ENCODE measurements at regions not wholly inside any gene's neighbourhood (a gene's known extent, or its start where the extent isn't known, plus 50 kb on each side); places are given as distances from the start of the nearest gene placed in this dataset.
"Not testable (repeated sequence)": the region's sequence is repeated elsewhere in the genome, so short reads cannot be mapped to it uniquely, and the experiment has no call there.

DNA sequence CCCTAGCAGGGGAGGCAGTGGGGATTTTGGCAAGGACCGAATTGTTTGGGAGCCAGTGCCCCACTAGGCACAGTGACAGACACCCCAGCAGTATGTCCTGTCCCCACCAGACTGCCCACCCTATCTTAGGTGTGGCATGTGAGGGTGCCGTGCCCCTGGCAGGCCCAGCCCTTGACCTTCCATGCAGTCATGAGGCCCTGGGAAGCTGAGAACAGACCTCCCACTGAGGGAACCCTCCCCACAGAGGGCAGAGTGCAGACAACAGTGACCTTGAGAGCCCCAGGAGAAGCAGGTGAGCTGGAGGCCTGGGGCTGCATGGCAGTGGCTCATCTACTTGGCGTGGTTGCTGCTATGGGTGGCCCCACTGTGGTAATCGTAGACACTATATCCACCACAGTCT lies 538.1 kb downstream of the GOLGA6L6 start:
- not testable (repeated sequence) for TF ChIP-seq POLR2A, POLR2AphosphoS5 (IDR thresholded peaks at IDR 0.05)
- TF ChIP-seq, protein P1, sequence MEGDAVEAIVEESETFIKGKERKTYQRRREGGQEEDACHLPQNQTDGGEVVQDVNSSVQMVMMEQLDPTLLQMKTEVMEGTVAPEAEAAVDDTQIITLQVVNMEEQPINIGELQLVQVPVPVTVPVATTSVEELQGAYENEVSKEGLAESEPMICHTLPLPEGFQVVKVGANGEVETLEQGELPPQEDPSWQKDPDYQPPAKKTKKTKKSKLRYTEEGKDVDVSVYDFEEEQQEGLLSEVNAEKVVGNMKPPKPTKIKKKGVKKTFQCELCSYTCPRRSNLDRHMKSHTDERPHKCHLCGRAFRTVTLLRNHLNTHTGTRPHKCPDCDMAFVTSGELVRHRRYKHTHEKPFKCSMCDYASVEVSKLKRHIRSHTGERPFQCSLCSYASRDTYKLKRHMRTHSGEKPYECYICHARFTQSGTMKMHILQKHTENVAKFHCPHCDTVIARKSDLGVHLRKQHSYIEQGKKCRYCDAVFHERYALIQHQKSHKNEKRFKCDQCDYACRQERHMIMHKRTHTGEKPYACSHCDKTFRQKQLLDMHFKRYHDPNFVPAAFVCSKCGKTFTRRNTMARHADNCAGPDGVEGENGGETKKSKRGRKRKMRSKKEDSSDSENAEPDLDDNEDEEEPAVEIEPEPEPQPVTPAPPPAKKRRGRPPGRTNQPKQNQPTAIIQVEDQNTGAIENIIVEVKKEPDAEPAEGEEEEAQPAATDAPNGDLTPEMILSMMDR (IDR thresholded peaks at IDR 0.05), result not testable (repeated sequence)

Measured in upper lobe of left lung (tissue), 4 donors.